HEK293 (cell line): ENCODE measurements at regions not wholly inside any gene's neighbourhood (a gene's known extent, or its start where the extent isn't known, plus 50 kb on each side); places are given as distances from the start of the nearest gene placed in this dataset.

ENCODE experiments used
- CTCF ChIA-PET: fragments of 350-600 bp; formaldehyde crosslinking; extraction: SDS; loops from one replicate; lab custom pipeline; 2021; ENCODE audit warnings: antibody characterized with exemption; lab: Yijun Ruan, JAX
- POLR2A ChIA-PET: fragments of 300-600 bp; formaldehyde crosslinking; extraction: SDS; loops from one replicate; lab custom pipeline; 2020; ENCODE audit warnings: antibody characterized with exemption, inconsistent platforms; lab: Yijun Ruan, JAX
- H3K27ac ChIP-seq: fragments of 200-500 bp; sonication (Bioruptor generic); 2 replicates; pipeline ENCODE4 v1.5.1; 2014; ENCODE audit warnings: low read depth, low read length, control low read depth, inconsistent platforms; ENCODE audit errors: extremely low read depth
- H3K36me3 ChIP-seq, 2 experiments: fragments of 200-500 bp in 1 of 2; sonication (Bioruptor generic) in 1 of 2; 1 replicate in 1 of 2; 2 replicates in 1 of 2; pipeline ENCODE4 v1.5.1; 2014 to 2017; ENCODE audit warnings: inconsistent platforms in 2 of 2, low read length in 2 of 2; ENCODE audit not compliant: control insufficient read depth in 2 of 2, insufficient read depth in 1 of 2
- H3K4me1 ChIP-seq: fragments of 200-500 bp; sonication (Bioruptor generic); 2 replicates; pipeline ENCODE4 v1.5.1; 2014; ENCODE audit warnings: mild to moderate bottlenecking, low read length, inconsistent platforms; ENCODE audit not compliant: control insufficient read depth, insufficient read depth
- H3K4me3 ChIP-seq: 2 replicates; pipeline ENCODE4 v1.5.1; 2011; ENCODE audit warnings: low read depth, mild to moderate bottlenecking, control low read depth, low read length, moderate library complexity
- H3K9me3 ChIP-seq: fragments of 200-500 bp; sonication (Bioruptor generic); 2 replicates; pipeline ENCODE4 v1.5.1; 2014; ENCODE audit warnings: low read depth, low read length, inconsistent platforms; ENCODE audit not compliant: control insufficient read depth, insufficient read depth
- KLF1 ChIP-seq: fragments of 450-650 bp; formaldehyde crosslinking; IDR thresholded peaks from 2 replicates; pipeline ENCODE4 v1.5.1; 2016; ENCODE audit warnings: missing biosample characterization, missing genetic modification characterization
- REPIN1 ChIP-seq: fragments of 450-650 bp; formaldehyde crosslinking; IDR thresholded peaks from 2 replicates; pipeline ENCODE4 v1.5.1; 2017; ENCODE audit warnings: missing biosample characterization, missing genetic modification characterization, low read depth
- SALL2 ChIP-seq: fragments of 450-650 bp; formaldehyde crosslinking; IDR thresholded peaks from 2 replicates; pipeline ENCODE4 v1.5.0; 2017; ENCODE audit warnings: missing biosample characterization, mild to moderate bottlenecking, missing genetic modification characterization, borderline replicate concordance
- ZBTB21 ChIP-seq: fragments of 450-650 bp; formaldehyde crosslinking; IDR thresholded peaks from 2 replicates; pipeline ENCODE4 v1.5.1; 2017; ENCODE audit warnings: missing biosample characterization, missing genetic modification characterization
- ZBTB7A ChIP-seq: fragments of 450-650 bp; formaldehyde crosslinking; IDR thresholded peaks from 2 replicates; pipeline ENCODE4 v1.5.1; 2016; ENCODE audit warnings: low read depth, missing biosample characterization, missing genetic modification characterization
- ZFP41 ChIP-seq: fragments of 450-650 bp; formaldehyde crosslinking; IDR thresholded peaks from 2 replicates; pipeline ENCODE4 v1.5.1; 2016; ENCODE audit warnings: missing biosample characterization, missing genetic modification characterization, borderline replicate concordance
- ZFP69B ChIP-seq: fragments of 450-650 bp; formaldehyde crosslinking; IDR thresholded peaks from 2 replicates; pipeline ENCODE4 v1.5.1; 2016; ENCODE audit warnings: missing biosample characterization, missing genetic modification characterization
- ZIC2 ChIP-seq: fragments of 450-650 bp; formaldehyde crosslinking; IDR thresholded peaks from 2 replicates; pipeline ENCODE4 v1.5.1; 2016; ENCODE audit warnings: missing biosample characterization, missing genetic modification characterization
- ZNF121 ChIP-seq: fragments of 450-650 bp; formaldehyde crosslinking; IDR thresholded peaks from 2 replicates; pipeline ENCODE4 v1.5.1; 2016; ENCODE audit warnings: missing biosample characterization, missing genetic modification characterization
- ZNF16 ChIP-seq: fragments of 450-650 bp; formaldehyde crosslinking; IDR thresholded peaks from 2 replicates; pipeline ENCODE4 v1.5.1; 2016; ENCODE audit warnings: low read depth, missing biosample characterization, missing genetic modification characterization
- ZNF184 ChIP-seq: fragments of 450-650 bp; IDR thresholded peaks from 2 replicates; pipeline ENCODE4 v1.5.1; 2018; ENCODE audit warnings: missing biosample characterization, mild to moderate bottlenecking, missing genetic modification characterization
- ZNF2 ChIP-seq: fragments of 450-650 bp; formaldehyde crosslinking; IDR thresholded peaks from 2 replicates; pipeline ENCODE4 v1.5.1; 2016; ENCODE audit warnings: missing biosample characterization, missing genetic modification characterization
- ZNF214 ChIP-seq: fragments of 450-650 bp; formaldehyde crosslinking; IDR thresholded peaks from 2 replicates; pipeline ENCODE4 v1.5.1; 2017; ENCODE audit warnings: missing biosample characterization, mild to moderate bottlenecking, missing genetic modification characterization, borderline replicate concordance
- ZNF239 ChIP-seq: fragments of 450-650 bp; formaldehyde crosslinking; IDR thresholded peaks from 2 replicates; pipeline ENCODE4 v1.5.1; 2016; ENCODE audit warnings: missing biosample characterization, missing genetic modification characterization
- ZNF24 ChIP-seq: fragments of 450-650 bp; formaldehyde crosslinking; IDR thresholded peaks from 2 replicates; pipeline ENCODE4 v1.5.1; 2016; ENCODE audit warnings: missing biosample characterization, missing genetic modification characterization
- ZNF266 ChIP-seq: fragments of 450-650 bp; formaldehyde crosslinking; IDR thresholded peaks from 2 replicates; pipeline ENCODE4 v1.5.1; 2016; ENCODE audit warnings: missing biosample characterization, missing genetic modification characterization, low read depth
- ZNF280C ChIP-seq: fragments of 450-650 bp; formaldehyde crosslinking; IDR thresholded peaks from 2 replicates; pipeline ENCODE4 v1.5.1; 2016; ENCODE audit warnings: missing biosample characterization, missing genetic modification characterization
- ZNF302 ChIP-seq: fragments of 450-650 bp; formaldehyde crosslinking; IDR thresholded peaks from 2 replicates; pipeline ENCODE4 v1.5.1; 2016; ENCODE audit warnings: missing biosample characterization, missing genetic modification characterization, low read depth
- ZNF510 ChIP-seq: fragments of 450-650 bp; formaldehyde crosslinking; IDR thresholded peaks from 2 replicates; pipeline ENCODE4 v1.5.1; 2018; ENCODE audit warnings: mild to moderate bottlenecking, missing genetic modification characterization, missing biosample characterization; ENCODE audit not compliant: insufficient replicate concordance
- ZNF521 ChIP-seq: fragments of 450-650 bp; formaldehyde crosslinking; IDR thresholded peaks from 2 replicates; pipeline ENCODE4 v1.5.1; 2017; ENCODE audit warnings: missing biosample characterization, mild to moderate bottlenecking, missing genetic modification characterization
- ZNF571 ChIP-seq: fragments of 450-650 bp; formaldehyde crosslinking; IDR thresholded peaks from 2 replicates; pipeline ENCODE4 v1.5.0; 2017; ENCODE audit warnings: missing biosample characterization, missing genetic modification characterization
- ZNF596 ChIP-seq: fragments of 450-650 bp; IDR thresholded peaks from 2 replicates; pipeline ENCODE4 v1.5.0; 2018; ENCODE audit warnings: missing biosample characterization, mild to moderate bottlenecking, missing genetic modification characterization, moderate library complexity
- ZNF600 ChIP-seq: fragments of 450-650 bp; formaldehyde crosslinking; IDR thresholded peaks from 2 replicates; pipeline ENCODE4 v1.5.1; 2016; ENCODE audit warnings: missing biosample characterization, missing genetic modification characterization
- ZNF624 ChIP-seq: fragments of 450-650 bp; formaldehyde crosslinking; IDR thresholded peaks from 2 replicates; pipeline ENCODE4 v1.5.1; 2017; ENCODE audit warnings: missing biosample characterization, missing genetic modification characterization
- ZNF626 ChIP-seq: fragments of 450-650 bp; sonication (Bioruptor Pico); formaldehyde crosslinking; IDR thresholded peaks from 2 replicates; pipeline ENCODE4 v1.5.1; 2018; ENCODE audit warnings: missing biosample characterization, missing genetic modification characterization, inconsistent platforms
- ZNF639 ChIP-seq: fragments of 450-650 bp; formaldehyde crosslinking; IDR thresholded peaks from 2 replicates; pipeline ENCODE4 v1.5.1; 2016; ENCODE audit warnings: missing biosample characterization, missing genetic modification characterization
- ZNF658 ChIP-seq: fragments of 450-650 bp; formaldehyde crosslinking; IDR thresholded peaks from 2 replicates; pipeline ENCODE4; 2016; ENCODE audit warnings: missing biosample characterization, missing genetic modification characterization
- ZNF777 ChIP-seq: fragments of 450-650 bp; formaldehyde crosslinking; IDR thresholded peaks from 2 replicates; pipeline ENCODE4 v1.5.1; 2017; ENCODE audit warnings: missing biosample characterization, missing genetic modification characterization, borderline replicate concordance
- ZNF785 ChIP-seq: fragments of 450-650 bp; formaldehyde crosslinking; IDR thresholded peaks from 2 replicates; pipeline ENCODE4 v1.5.1; 2016; ENCODE audit warnings: missing biosample characterization, missing genetic modification characterization
- ZNF830 ChIP-seq: fragments of 450-650 bp; IDR thresholded peaks from 2 replicates; pipeline ENCODE4 v1.5.0; 2018; ENCODE audit warnings: missing biosample characterization, missing genetic modification characterization, low read depth, mild to moderate bottlenecking, moderate library complexity
- TF ChIP-seq, protein P1 (sequence below): fragments of 450-650 bp; formaldehyde crosslinking; IDR thresholded peaks from 2 replicates; pipeline ENCODE4 v1.5.1; 2016; ENCODE audit warnings: missing biosample characterization, missing genetic modification characterization
- TF ChIP-seq, protein P2 (sequence below): fragments of 450-650 bp; formaldehyde crosslinking; IDR thresholded peaks from 2 replicates; pipeline ENCODE4 v1.5.1; 2016; ENCODE audit warnings: missing biosample characterization, missing genetic modification characterization

- CTCF ChIA-PET = no interaction called here
- TF ChIP-seq ZNF624 (tag by site-specific recombination) = no peak
- no peak for TF ChIP-seq SALL2 (tag by site-specific recombination)
- TF ChIP-seq ZNF571 (tag by site-specific recombination) = no peak
- no peak for TF ChIP-seq ZFP69B
- no peak for TF ChIP-seq ZNF777 (tag by site-specific recombination)
- no peak for TF ChIP-seq REPIN1 (tag by site-specific recombination)
- no peak for TF ChIP-seq ZNF214 (tag by site-specific recombination)
- no peak for TF ChIP-seq ZNF121
- no peak for TF ChIP-seq ZNF280C (tag by site-specific recombination)
- TF ChIP-seq ZBTB21 (tag by site-specific recombination) = no peak
- no peak for TF ChIP-seq ZNF24 (tag by site-specific recombination)
- TF ChIP-seq ZNF521 (tag by site-specific recombination) = no peak
- no peak for TF ChIP-seq ZNF239 (tag by site-specific recombination)
- no peak for TF ChIP-seq ZFP41 (tag by site-specific recombination)
- TF ChIP-seq, all 188 proteins: peak for 0
- POLR2A ChIA-PET = no interaction called here
These were observed 189.2 kb upstream of the RBMS3 start for GRCh38 chr3:29091599-29092189.

DNA sequence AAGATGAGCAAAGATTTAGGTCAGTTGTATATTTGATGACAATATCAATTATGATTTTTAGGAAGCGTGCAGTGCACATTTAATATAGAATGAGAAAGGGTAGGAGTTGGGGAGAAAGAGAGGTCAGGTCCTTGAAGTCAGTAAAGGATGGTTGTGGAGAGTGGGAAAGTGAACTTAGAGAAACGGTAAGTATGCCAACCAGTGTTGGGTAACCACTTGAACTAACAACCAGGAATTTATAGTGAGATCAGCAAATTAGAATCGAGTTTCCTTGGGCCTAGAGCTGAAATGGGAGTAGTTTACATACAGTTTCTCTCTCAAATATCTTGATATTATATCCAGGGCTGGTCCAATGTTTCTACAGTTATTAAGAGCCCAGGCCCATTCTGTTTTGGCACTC is 188.5 kb upstream of the RBMS3 start:
- H3K4me3 ChIP-seq = no peak overlapping the region
- no peaks in the 10 kb centered on the region for H3K4me1 ChIP-seq
- H3K27ac ChIP-seq = no peak overlapping the region
- no peaks in the 10 kb centered on the region for H3K9me3 ChIP-seq
- no peak for TF ChIP-seq ZBTB7A (tag by site-specific recombination)
- no peak for TF ChIP-seq ZNF639 (tag by site-specific recombination)
- TF ChIP-seq ZNF785 = no peak
- no peak for TF ChIP-seq ZNF2 (tag by site-specific recombination)
- no peak for TF ChIP-seq ZNF16 (tag by site-specific recombination)
- no peak for TF ChIP-seq ZNF302 (tag by site-specific recombination)
- no peak for TF ChIP-seq ZIC2 (tag by site-specific recombination)
- TF ChIP-seq, protein P1, sequence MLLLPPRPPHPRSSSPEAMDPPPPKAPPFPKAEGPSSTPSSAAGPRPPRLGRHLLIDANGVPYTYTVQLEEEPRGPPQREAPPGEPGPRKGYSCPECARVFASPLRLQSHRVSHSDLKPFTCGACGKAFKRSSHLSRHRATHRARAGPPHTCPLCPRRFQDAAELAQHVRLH (tag by site-specific recombination) = no peak
- no peak for TF ChIP-seq ZNF600 (tag by site-specific recombination)
- TF ChIP-seq ZNF626 (tag by site-specific recombination) = no peak
- TF ChIP-seq, protein P2, sequence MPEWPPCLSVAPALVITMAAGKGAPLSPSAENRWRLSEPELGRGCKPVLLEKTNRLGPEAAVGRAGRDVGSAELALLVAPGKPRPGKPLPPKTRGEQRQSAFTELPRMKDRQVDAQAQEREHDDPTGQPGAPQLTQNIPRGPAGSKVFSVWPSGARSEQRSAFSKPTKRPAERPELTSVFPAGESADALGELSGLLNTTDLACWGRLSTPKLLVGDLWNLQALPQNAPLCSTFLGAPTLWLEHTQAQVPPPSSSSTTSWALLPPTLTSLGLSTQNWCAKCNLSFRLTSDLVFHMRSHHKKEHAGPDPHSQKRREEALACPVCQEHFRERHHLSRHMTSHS (tag by site-specific recombination) = no peak
- TF ChIP-seq ZNF596 (tag by site-specific recombination) = no peak
- TF ChIP-seq ZNF184 = no peak
- TF ChIP-seq ZNF830 (tag by site-specific recombination) = no peak
- TF ChIP-seq ZNF658 (tag by site-specific recombination) = no peak
- TF ChIP-seq ZNF510 (tag by site-specific recombination) = no peak
- no peak for TF ChIP-seq ZNF266 (tag by site-specific recombination)
- TF ChIP-seq KLF1 = no peak
- TF ChIP-seq, all 188 proteins: peak for 0
- POLR2A ChIA-PET = no interaction called here
- CTCF ChIA-PET = no interaction called here
- H3K36me3 ChIP-seq = no peaks in the 10 kb centered on the region

More at GRCh38 chr3:29091599-29092189, 189.2 kb upstream of the RBMS3 start:
- Histone ChIP-seq H3K4me1 (no peaks in the 10 kb centered on the region), H3K9me3 (no peaks in the 10 kb centered on the region), H3K4me3 (no peak overlapping the region), H3K36me3 (no peaks in the 10 kb centered on the region), H3K27ac (no peak overlapping the region)
